ENCODE measurements at regions not wholly inside any gene's neighbourhood (a gene's known extent, or its start where the extent isn't known, plus 50 kb on each side); places are given as distances from the start of the nearest gene placed in this dataset.

- no peak for TF ChIP-seq POLR2A (IDR thresholded peaks at IDR 0.05)
- TF ChIP-seq CTCF (IDR thresholded peaks at IDR 0.05) = no peak
- no peak overlapping the region for H3K27ac ChIP-seq
- no peak for DNase-seq
- no peaks in the 10 kb centered on the region for H3K27me3 ChIP-seq
- intact Hi-C loops (cut with DNase I) = no loop called here
- H3K4me3 ChIP-seq = no peak overlapping the region
- H3K9me3 ChIP-seq = no peaks in the 10 kb centered on the region
- H3K36me3 ChIP-seq = no peaks in the 10 kb centered on the region
- no peak for ATAC-seq
- 81% methylated on average over 4 of the region's 4 CpGs for WGBS (ENCODE audit: insufficient coverage, low coverage, low lambda C conversion rate, missing lambda C conversion rate)
- no peaks in the 10 kb centered on the region for H3K4me1 ChIP-seq
Measured at GRCh38 chr17:36835036-36835435, 102.2 kb upstream of the LHX1 start.

- H3K27ac ChIP-seq = no peak overlapping the region
Measured at GRCh38 chr17:36837195-36837938, 99.9 kb upstream of the LHX1 start.

DNA sequence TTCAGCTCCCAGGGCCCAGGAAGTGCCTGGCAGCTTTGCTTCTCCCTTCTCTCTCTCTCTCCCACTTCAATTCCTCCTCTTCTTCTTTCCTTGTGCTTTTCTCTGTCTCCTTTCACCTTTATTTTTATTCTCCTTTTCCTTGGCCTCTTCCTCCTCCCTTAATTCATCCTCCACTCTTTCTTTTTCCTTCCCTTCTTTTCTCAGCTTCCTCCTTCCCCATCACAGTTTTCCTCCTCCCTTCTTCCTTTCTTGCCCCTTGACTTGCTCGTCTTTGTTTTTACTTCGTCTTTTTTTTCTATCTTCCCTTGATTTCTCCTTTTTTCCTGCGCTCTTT, 99.4 kb upstream of the LHX1 start:
- Histone ChIP-seq H3K27ac (no peak overlapping the region), H3K27me3 (no peaks in the 10 kb centered on the region), H3K9me3 (no peaks in the 10 kb centered on the region), H3K4me1 (no peaks in the 10 kb centered on the region), H3K36me3 (no peaks in the 10 kb centered on the region), H3K4me3 (no peak overlapping the region)
- TF ChIP-seq CTCF (IDR thresholded peaks at IDR 0.05) (no peak), POLR2A (IDR thresholded peaks at IDR 0.05) (no peak)
- intact Hi-C loops (cut with DNase I) = no loop called here
- WGBS (ENCODE audit: insufficient coverage, low coverage, low lambda C conversion rate, missing lambda C conversion rate) = 49% methylated on average over 3 of the region's 3 CpGs
- no peak for DNase-seq
- ATAC-seq = no peak

More at GRCh38 chr17:36837195-36837938, 99.9 kb upstream of the LHX1 start:
- no peaks in the 10 kb centered on the region for H3K27me3 ChIP-seq
- no peak overlapping the region for H3K4me3 ChIP-seq
- 54% methylated on average over 13 of the region's 14 CpGs for WGBS (ENCODE audit: insufficient coverage, low coverage, low lambda C conversion rate, missing lambda C conversion rate)
- H3K9me3 ChIP-seq = no peaks in the 10 kb centered on the region
- ATAC-seq (no peak), DNase-seq (no peak)
- no peaks in the 10 kb centered on the region for H3K36me3 ChIP-seq
- TF ChIP-seq POLR2A (IDR thresholded peaks at IDR 0.05) (no peak), CTCF (IDR thresholded peaks at IDR 0.05) (no peak)
- intact Hi-C loops (cut with DNase I) = no loop called here
- no peaks in the 10 kb centered on the region for H3K4me1 ChIP-seq

GRCh38 chr17:36839256-36839655, 98.0 kb upstream of the LHX1 start:
- DNase-seq = no peak
- no peaks in the 10 kb centered on the region for H3K4me1 ChIP-seq
- TF ChIP-seq CTCF (IDR thresholded peaks at IDR 0.05) (no peak), POLR2A (IDR thresholded peaks at IDR 0.05) (no peak)
- no peak overlapping the region for H3K27ac ChIP-seq
- no peak for ATAC-seq
- 44% methylated on average over 4 of the region's 5 CpGs for WGBS (ENCODE audit: insufficient coverage, low coverage, low lambda C conversion rate, missing lambda C conversion rate)
- no peaks in the 10 kb centered on the region for H3K27me3 ChIP-seq
- H3K4me3 ChIP-seq = no peak overlapping the region
- H3K36me3 ChIP-seq = no peaks in the 10 kb centered on the region
- intact Hi-C loops (cut with DNase I) = no loop called here
- no peaks in the 10 kb centered on the region for H3K9me3 ChIP-seq

- WGBS (ENCODE audit: insufficient coverage, low coverage, low lambda C conversion rate, missing lambda C conversion rate) = no CpG with 5 or more reads among the region's 1 CpG
- Histone ChIP-seq H3K36me3 (no peaks in the 10 kb centered on the region), H3K4me3 (no peak overlapping the region), H3K4me1 (no peaks in the 10 kb centered on the region), H3K27ac (no peak overlapping the region), H3K9me3 (no peaks in the 10 kb centered on the region), H3K27me3 (no peaks in the 10 kb centered on the region)
- TF ChIP-seq POLR2A (IDR thresholded peaks at IDR 0.05) (no peak), CTCF (IDR thresholded peaks at IDR 0.05) (no peak)
- DNase-seq (no peak), ATAC-seq (no peak)
- intact Hi-C loops (cut with DNase I) = no loop called here
Measured at GRCh38 chr17:36840796-36841195, 96.5 kb upstream of the LHX1 start.

Measured in right lobe of liver (tissue), 6 donors.